Upper lobe of left lung (tissue), 6 donors: ENCODE measurements at regions not wholly inside any gene's neighbourhood (a gene's known extent, or its start where the extent isn't known, plus 50 kb on each side); places are given as distances from the start of the nearest gene placed in this dataset.

ENCODE experiments used
- ATAC-seq, 2 donors: fragments of 200-7000 bp; cut with Tn5 transposase; one replicate each; pipeline ENCODE4 v1.9.1; 2022; ENCODE audit warnings: mild to moderate bottlenecking in 2 of 2, moderate library complexity in 2 of 2; ENCODE audit not compliant: low FRiP score in 2 of 2
- DNase-seq, 2 donors: peaks; one replicate each; pipeline ENCODE4 v3.0.0-alpha.2; 2019 to 2020
- H3K27ac ChIP-seq, 4 donors: fragments of 200-600 bp; sonication (generic); one replicate each; pipeline ENCODE4 v1.5.1; 2016 to 2019
- H3K27me3 ChIP-seq, 4 donors: fragments of 200-600 bp; sonication (generic); one replicate each; pipeline ENCODE4 v1.5.1; 2017 to 2019
- H3K36me3 ChIP-seq, 4 donors: fragments of 200-600 bp; sonication (generic); one replicate each; pipeline ENCODE4 v1.5.1; 2016 to 2019
- H3K4me1 ChIP-seq, 4 donors: fragments of 200-600 bp; sonication (generic); one replicate each; pipeline ENCODE4 v1.5.1; 2018 to 2019
- H3K4me3 ChIP-seq, 4 donors: fragments of 200-600 bp; sonication (generic); one replicate each; pipeline ENCODE4 v1.5.1; 2017 to 2019; ENCODE audit warnings: mild to moderate bottlenecking in 2 of 4, moderate library complexity in 1 of 4
- H3K9me3 ChIP-seq, 4 donors: fragments of 200-600 bp; sonication (generic); one replicate each; pipeline ENCODE4 v1.5.1; 2018 to 2019
- EP300 ChIP-seq, 4 donors: sonication (generic); formaldehyde crosslinking; IDR thresholded peaks; one replicate each; pipeline ENCODE4 v1.5.1; 2017; ENCODE audit warnings: antibody characterized with exemption in 4 of 4, control low read depth in 2 of 4
- POLR2A ChIP-seq, 4 donors: fragments of 450-650 bp; IDR thresholded peaks; one replicate each; pipeline ENCODE4 v1.5.1; 2016 to 2017; ENCODE audit warnings: antibody characterized with exemption in 4 of 4, mild to moderate bottlenecking in 2 of 4
- POLR2AphosphoS5 ChIP-seq, 2 donors: sonication (generic); formaldehyde crosslinking; IDR thresholded peaks; one replicate each; pipeline ENCODE4 v1.5.1; 2017; ENCODE audit warnings: antibody characterized with exemption in 2 of 2
- WGBS, 2 donors: methylation state at CpG; one replicate each; pipeline ENCODE4 v1.1.5; 2017 to 2018; 5-methylcytosine and 5-hydroxymethylcytosine counted together
- TF ChIP-seq, protein P1 (sequence below), 6 experiments: fragments of 450-650 bp in 4 of 6; fragments of 200-600 bp in 2 of 6; sonication (generic) in 2 of 6; IDR thresholded peaks; one replicate each; pipeline ENCODE4 v1.5.1; 2016 to 2019; ENCODE audit warnings: antibody characterized with exemption in 6 of 6
- donor health status: DM: no; HTN: no; CAD: no; lungs with moderate emphysema.
- donor health status: DM: no; HTN: yes; CAD: no; lungs with severe emphysema.

DNA sequence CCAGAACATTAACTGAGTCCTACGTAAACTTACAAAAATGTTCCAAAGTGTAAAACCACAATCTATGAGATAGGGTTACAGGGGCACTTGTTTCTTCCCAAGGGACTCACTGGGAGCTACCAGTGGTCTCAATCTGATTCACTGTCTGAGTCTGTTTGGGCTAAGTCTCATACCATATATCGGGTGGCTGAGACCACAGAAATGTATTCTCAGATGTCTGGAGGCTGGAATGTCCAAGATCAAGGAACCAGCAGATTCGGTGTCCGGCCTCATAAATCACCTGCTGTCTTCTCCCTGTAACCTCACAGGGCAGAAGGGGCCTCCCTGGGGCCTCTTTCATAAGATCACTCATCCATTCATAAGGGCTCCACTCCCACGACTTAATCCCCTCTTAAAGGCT, 616.3 kb upstream of the TMEM132C start:
- Histone ChIP-seq H3K4me1 (no peaks in the 10 kb centered on the region), H3K4me3 (no peak overlapping the region), H3K27me3 (no peaks in the 10 kb centered on the region), H3K27ac (no peak overlapping the region), H3K36me3 (no peaks in the 10 kb centered on the region), H3K9me3 (no peaks in the 10 kb centered on the region)
- WGBS, 2 donors: 62 to 69% methylated on average over 5 of the region's 5 CpGs
- TF ChIP-seq POLR2A (IDR thresholded peaks at IDR 0.05) (no peak), EP300 (IDR thresholded peaks at IDR 0.05) (no peak), POLR2AphosphoS5 (IDR thresholded peaks at IDR 0.05) (no peak)
- TF ChIP-seq, protein P1, sequence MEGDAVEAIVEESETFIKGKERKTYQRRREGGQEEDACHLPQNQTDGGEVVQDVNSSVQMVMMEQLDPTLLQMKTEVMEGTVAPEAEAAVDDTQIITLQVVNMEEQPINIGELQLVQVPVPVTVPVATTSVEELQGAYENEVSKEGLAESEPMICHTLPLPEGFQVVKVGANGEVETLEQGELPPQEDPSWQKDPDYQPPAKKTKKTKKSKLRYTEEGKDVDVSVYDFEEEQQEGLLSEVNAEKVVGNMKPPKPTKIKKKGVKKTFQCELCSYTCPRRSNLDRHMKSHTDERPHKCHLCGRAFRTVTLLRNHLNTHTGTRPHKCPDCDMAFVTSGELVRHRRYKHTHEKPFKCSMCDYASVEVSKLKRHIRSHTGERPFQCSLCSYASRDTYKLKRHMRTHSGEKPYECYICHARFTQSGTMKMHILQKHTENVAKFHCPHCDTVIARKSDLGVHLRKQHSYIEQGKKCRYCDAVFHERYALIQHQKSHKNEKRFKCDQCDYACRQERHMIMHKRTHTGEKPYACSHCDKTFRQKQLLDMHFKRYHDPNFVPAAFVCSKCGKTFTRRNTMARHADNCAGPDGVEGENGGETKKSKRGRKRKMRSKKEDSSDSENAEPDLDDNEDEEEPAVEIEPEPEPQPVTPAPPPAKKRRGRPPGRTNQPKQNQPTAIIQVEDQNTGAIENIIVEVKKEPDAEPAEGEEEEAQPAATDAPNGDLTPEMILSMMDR (IDR thresholded peaks at IDR 0.05): no peak
- no peak for ATAC-seq
- DNase-seq: no peak

DNA sequence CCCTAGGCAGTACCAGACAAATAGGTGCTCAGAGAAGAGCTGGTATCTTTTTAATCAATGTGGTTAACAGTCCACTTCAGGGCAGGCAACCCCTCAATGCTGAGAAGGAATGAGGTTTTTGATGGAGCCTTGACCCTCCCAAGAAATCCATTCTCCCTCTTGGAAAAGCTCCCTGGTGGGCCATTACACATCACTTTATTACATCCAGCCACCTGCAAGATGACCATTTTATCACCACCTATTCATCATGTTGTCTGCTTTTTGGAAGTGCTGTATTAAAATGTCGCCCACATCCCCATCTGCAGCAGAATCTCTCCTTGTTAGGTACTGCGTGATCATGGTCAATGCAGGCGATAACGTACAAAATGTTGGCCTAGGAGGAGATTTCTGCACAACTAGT, 614.7 kb upstream of the TMEM132C start:
- TF ChIP-seq EP300 (IDR thresholded peaks at IDR 0.05): no peak
- no peak for TF ChIP-seq POLR2AphosphoS5 (IDR thresholded peaks at IDR 0.05)
- TF ChIP-seq, protein P1 (IDR thresholded peaks at IDR 0.05): no peak
- no peak for TF ChIP-seq POLR2A (IDR thresholded peaks at IDR 0.05)
- DNase-seq (no peak), ATAC-seq (no peak)
- Histone ChIP-seq H3K36me3 (no peaks in the 10 kb centered on the region), H3K4me3 (no peak overlapping the region), H3K27ac (no peak overlapping the region), H3K9me3 (no peaks in the 10 kb centered on the region), H3K4me1 (no peaks in the 10 kb centered on the region), H3K27me3 (no peaks in the 10 kb centered on the region)
- 96 to 99% methylated on average over 4 of the region's 4 CpGs for WGBS, 2 donors

DNA sequence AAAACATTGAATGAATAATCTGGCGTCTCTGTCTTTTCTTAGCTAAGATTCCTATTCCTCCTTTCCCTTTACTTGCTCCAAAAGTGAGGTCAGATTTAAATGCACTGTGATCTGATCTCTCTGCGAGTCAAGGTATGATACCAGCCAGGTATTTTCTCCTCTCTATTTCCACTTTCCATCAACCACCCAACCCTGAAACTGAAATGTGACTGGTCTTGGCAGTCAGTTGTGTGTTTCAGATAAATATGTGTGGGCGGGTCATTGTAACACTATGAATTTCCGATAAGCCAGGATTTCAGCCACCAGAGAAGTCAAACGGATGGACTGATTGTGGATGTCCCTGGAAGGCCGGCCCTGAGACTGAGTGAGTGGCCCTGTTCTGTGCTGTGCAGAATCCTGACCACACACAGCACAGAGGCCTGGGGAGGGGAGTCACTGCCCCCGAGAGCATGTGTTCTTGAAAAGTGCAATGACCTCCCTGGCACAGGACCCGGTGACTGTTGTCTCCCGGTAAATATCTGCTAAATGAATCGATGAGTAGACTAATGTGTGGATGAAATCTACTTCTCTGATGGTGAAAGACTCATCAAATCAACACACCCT, 612.5 kb upstream of the TMEM132C start:
- TF ChIP-seq POLR2A (IDR thresholded peaks at IDR 0.05): no peak
- TF ChIP-seq, protein P1 (IDR thresholded peaks at IDR 0.05): no peak
- no peak for TF ChIP-seq POLR2AphosphoS5 (IDR thresholded peaks at IDR 0.05)
- TF ChIP-seq EP300 (IDR thresholded peaks at IDR 0.05): no peak
- Histone ChIP-seq H3K9me3 (no peaks in the 10 kb centered on the region), H3K4me1 (no peaks in the 10 kb centered on the region), H3K27ac (no peak overlapping the region), H3K4me3 (no peak overlapping the region), H3K36me3 (no peaks in the 10 kb centered on the region), H3K27me3 (no peaks in the 10 kb centered on the region)
- WGBS, 2 donors: 76 to 90% methylated on average over 10 of the region's 10 CpGs
- ATAC-seq (no peak), DNase-seq (no peak)

DNA sequence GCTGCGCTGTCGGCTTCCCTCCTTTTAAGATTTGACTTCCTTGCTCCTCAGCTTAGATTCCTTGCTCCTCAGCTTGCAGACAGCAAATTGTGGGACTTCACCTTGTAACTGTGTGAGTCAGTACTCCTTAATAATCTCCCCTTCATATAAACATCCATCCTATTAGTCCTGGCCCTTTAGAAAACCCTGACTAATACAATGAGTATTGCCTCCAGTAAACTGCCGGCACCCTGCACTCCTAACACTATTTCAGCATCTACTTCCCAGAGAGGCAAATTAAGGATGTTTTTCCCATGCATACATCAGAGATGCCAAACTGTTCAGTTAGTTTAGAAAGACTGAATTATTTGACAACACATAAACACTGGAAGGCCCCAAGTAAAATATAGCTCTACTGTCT, 611.3 kb upstream of the TMEM132C start:
- Histone ChIP-seq H3K36me3 (no peaks in the 10 kb centered on the region), H3K27ac (no peak overlapping the region), H3K27me3 (no peaks in the 10 kb centered on the region), H3K9me3 (no peaks in the 10 kb centered on the region), H3K4me1 (no peaks in the 10 kb centered on the region), H3K4me3 (no peak overlapping the region)
- WGBS, 2 donors: 94 to 95% methylated on average over 3 of the region's 3 CpGs
- ATAC-seq: no peak
- TF ChIP-seq EP300 (IDR thresholded peaks at IDR 0.05): no peak
- TF ChIP-seq POLR2A (IDR thresholded peaks at IDR 0.05): no peak
- TF ChIP-seq, protein P1 (IDR thresholded peaks at IDR 0.05): no peak
- no peak for TF ChIP-seq POLR2AphosphoS5 (IDR thresholded peaks at IDR 0.05)
- no peak for DNase-seq

DNA sequence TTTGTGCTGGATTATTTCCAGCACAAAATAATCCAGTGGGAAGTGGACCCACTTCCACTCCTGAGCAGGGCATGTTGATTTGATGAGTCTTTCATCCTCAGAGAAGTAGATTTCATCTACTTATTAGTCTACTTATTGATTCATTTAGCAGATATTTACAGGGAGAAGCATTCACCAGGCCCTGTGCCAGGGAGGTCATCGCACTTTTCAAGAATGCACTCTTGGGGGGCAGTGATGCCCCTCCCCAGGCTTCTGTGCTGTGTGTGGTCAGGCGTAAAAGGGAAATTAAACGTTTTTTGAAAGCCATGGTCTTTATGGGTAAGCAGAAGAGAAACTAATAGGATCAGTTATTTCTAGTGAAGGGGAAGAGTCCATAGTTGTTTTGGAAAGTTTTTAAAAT, 610.7 kb upstream of the TMEM132C start:
- no peaks in the 10 kb centered on the region for H3K36me3 ChIP-seq
- no peak overlapping the region for H3K4me3 ChIP-seq
- H3K27me3 ChIP-seq: no peaks in the 10 kb centered on the region
- TF ChIP-seq, protein P1 (IDR thresholded peaks at IDR 0.05): no peak
- TF ChIP-seq POLR2AphosphoS5 (IDR thresholded peaks at IDR 0.05): no peak
- no peak for TF ChIP-seq EP300 (IDR thresholded peaks at IDR 0.05)
- no peak for TF ChIP-seq POLR2A (IDR thresholded peaks at IDR 0.05)
- DNase-seq (no peak), ATAC-seq (no peak)
- H3K4me1 ChIP-seq: no peaks in the 10 kb centered on the region
- 48 to 61% methylated on average over 3 of the region's 3 CpGs for WGBS, 2 donors
- H3K9me3 ChIP-seq: no peaks in the 10 kb centered on the region
- H3K27ac ChIP-seq: no peak overlapping the region
